ENCODE measurements at regions not wholly inside any gene's neighbourhood (a gene's known extent, or its start where the extent isn't known, plus 50 kb on each side); places are given as distances from the start of the nearest gene placed in this dataset.

DNA sequence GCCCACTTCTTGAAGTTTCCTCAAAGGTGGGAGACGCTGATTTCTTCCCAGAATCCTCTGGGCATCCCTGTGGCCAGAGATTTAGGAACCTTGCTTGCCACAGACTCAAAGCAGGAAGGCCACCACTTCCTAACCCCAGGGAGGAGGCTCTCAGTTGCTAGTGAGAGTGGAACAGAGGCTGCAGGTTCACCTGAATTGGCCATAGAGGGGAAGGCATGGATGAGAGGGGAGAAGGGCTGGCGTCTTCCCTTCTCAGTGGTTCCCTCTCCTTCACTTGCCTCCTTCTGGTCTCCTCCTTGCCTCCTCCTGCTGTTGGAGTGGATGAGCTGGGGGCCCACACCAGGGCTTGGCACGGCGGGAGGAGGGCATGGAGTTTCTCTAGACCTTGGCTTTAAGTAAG, 185.7 kb downstream of the ADAMTS15 start:
- Histone ChIP-seq H3K4me3 (no peak overlapping the region), H3K9ac (ENCODE audit: insufficient read length) (no peak overlapping the region), H3K27ac (no peak overlapping the region), H3K9me3 (ENCODE audit: low read depth, low read length) (no peaks in the 10 kb centered on the region), H3K36me3 (ENCODE audit: insufficient read depth, low read length) (no peaks in the 10 kb centered on the region)
- TF ChIP-seq POLR2AphosphoS5 (IDR thresholded peaks at IDR 0.05; ENCODE audit: borderline replicate concordance, low read depth, low read length) (no peak), EZH2 (IDR thresholded peaks at IDR 0.05) (no peak), FOXP2 (optimal IDR thresholded peaks at IDR 0.05; ENCODE audit: control extremely low read depth, extremely low read length, insufficient read depth) (no peak)
- no peak for DNase-seq (ENCODE audit: low read depth, low spot score)

GRCh38 chr11:130634961-130635473, 186.6 kb downstream of the ADAMTS15 start:
- TF ChIP-seq EZH2 (IDR thresholded peaks at IDR 0.05) (no peak), POLR2AphosphoS5 (IDR thresholded peaks at IDR 0.05; ENCODE audit: borderline replicate concordance, low read depth, low read length) (no peak), FOXP2 (optimal IDR thresholded peaks at IDR 0.05; ENCODE audit: control extremely low read depth, extremely low read length, insufficient read depth) (no peak)
- DNase-seq (ENCODE audit: low read depth, low spot score) = no peak
- no peak overlapping the region for H3K9ac ChIP-seq (ENCODE audit: insufficient read length)
- H3K9me3 ChIP-seq (ENCODE audit: low read depth, low read length) = no peaks in the 10 kb centered on the region
- H3K36me3 ChIP-seq (ENCODE audit: insufficient read depth, low read length) = no peaks in the 10 kb centered on the region
- H3K27ac ChIP-seq = no peak overlapping the region
- H3K4me3 ChIP-seq = no peak overlapping the region

DNA sequence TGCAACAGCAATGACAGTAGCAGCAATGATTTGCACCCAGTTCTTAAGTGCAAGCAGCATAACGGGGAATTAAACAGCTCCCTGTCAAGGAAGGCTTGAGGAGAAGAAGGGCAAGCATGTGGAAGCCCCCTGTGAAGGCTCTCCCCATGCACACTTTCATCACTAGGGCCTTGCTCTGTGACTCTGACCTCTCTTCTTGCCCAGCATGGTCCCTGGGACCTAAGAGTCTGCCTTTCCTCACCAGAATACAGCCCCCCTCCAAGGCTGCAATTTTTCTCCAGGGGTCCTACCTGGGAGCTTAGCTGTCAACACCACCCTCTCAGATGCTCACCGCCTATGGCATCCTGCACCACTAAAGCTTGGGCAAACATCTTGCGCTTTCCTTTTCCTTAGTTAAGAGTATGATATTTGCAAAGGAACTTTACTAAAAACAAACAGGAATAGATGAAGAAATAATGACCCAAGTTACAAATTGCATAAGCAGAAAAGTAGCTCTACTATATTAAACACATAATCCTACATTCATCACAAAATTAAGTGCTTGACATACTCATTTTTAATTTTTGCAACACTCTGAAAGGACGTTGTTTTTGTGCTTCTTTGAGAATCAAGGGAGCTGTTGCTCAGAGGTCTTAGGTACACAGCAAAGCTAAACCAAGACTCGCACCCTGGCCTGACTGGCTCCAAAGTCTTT, 187.6 kb downstream of the ADAMTS15 start:
- H3K9me3 ChIP-seq (ENCODE audit: low read depth, low read length) = no peaks in the 10 kb centered on the region
- no peak for DNase-seq (ENCODE audit: low read depth, low spot score)
- H3K4me3 ChIP-seq = no peak overlapping the region
- H3K36me3 ChIP-seq (ENCODE audit: insufficient read depth, low read length) = no peaks in the 10 kb centered on the region
- no peak overlapping the region for H3K9ac ChIP-seq (ENCODE audit: insufficient read length)
- no peak for TF ChIP-seq FOXP2 (optimal IDR thresholded peaks at IDR 0.05; ENCODE audit: control extremely low read depth, extremely low read length, insufficient read depth)
- no peak for TF ChIP-seq POLR2AphosphoS5 (IDR thresholded peaks at IDR 0.05; ENCODE audit: borderline replicate concordance, low read depth, low read length)
- TF ChIP-seq EZH2 (IDR thresholded peaks at IDR 0.05) = no peak
- H3K27ac ChIP-seq = no peak overlapping the region

DNA sequence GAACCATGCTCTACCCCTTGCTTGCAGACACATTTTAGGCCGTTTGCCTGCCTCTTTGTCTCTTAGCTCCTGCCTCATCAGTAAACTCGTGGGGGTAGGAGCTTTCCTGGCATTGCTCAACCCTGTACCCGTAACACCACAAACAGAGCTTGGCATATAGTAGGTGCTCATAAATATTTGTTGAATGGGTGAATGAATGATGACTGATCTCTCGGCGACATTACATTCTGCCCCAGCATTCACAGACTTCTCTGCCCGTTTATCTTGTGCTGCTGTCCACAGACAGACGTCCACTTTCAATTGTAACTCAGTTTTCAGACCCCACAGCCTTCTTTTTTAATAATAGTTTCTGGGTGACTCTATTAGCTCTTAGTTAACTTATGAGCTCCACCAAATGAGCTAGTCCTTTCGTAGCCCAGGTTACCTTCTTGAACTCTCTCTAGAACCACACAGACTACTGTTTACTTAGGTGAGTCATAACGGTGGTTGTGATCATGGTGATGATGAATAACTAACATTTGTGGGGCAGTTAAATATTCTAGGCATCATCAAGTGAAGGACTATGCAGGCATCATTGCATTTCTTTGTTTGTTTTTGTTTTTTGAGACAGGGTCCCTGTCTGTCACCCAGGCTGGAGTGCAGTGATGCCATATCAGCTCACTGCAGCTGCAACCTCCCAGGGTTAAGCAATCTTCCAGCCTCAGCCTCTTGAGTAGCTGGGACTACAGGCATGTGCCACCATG, 188.4 kb downstream of the ADAMTS15 start:
- no peak for DNase-seq (ENCODE audit: low read depth, low spot score)
- Histone ChIP-seq H3K36me3 (ENCODE audit: insufficient read depth, low read length) (no peaks in the 10 kb centered on the region), H3K4me3 (no peak overlapping the region), H3K9me3 (ENCODE audit: low read depth, low read length) (no peaks in the 10 kb centered on the region), H3K9ac (ENCODE audit: insufficient read length) (no peak overlapping the region), H3K27ac (no peak overlapping the region)
- TF ChIP-seq POLR2AphosphoS5 (IDR thresholded peaks at IDR 0.05; ENCODE audit: borderline replicate concordance, low read depth, low read length) (no peak), FOXP2 (optimal IDR thresholded peaks at IDR 0.05; ENCODE audit: control extremely low read depth, extremely low read length, insufficient read depth) (no peak), EZH2 (IDR thresholded peaks at IDR 0.05) (no peak)

GRCh38 chr11:130637566-130637965, 189.1 kb downstream of the ADAMTS15 start:
- no peaks in the 10 kb centered on the region for H3K9me3 ChIP-seq (ENCODE audit: low read depth, low read length)
- TF ChIP-seq POLR2AphosphoS5 (IDR thresholded peaks at IDR 0.05; ENCODE audit: borderline replicate concordance, low read depth, low read length) = no peak
- TF ChIP-seq EZH2 (IDR thresholded peaks at IDR 0.05) = no peak
- H3K36me3 ChIP-seq (ENCODE audit: insufficient read depth, low read length) = no peaks in the 10 kb centered on the region
- no peak for DNase-seq (ENCODE audit: low read depth, low spot score)
- no peak overlapping the region for H3K27ac ChIP-seq
- H3K4me3 ChIP-seq = no peak overlapping the region
- H3K9ac ChIP-seq (ENCODE audit: insufficient read length) = no peak overlapping the region

DNA sequence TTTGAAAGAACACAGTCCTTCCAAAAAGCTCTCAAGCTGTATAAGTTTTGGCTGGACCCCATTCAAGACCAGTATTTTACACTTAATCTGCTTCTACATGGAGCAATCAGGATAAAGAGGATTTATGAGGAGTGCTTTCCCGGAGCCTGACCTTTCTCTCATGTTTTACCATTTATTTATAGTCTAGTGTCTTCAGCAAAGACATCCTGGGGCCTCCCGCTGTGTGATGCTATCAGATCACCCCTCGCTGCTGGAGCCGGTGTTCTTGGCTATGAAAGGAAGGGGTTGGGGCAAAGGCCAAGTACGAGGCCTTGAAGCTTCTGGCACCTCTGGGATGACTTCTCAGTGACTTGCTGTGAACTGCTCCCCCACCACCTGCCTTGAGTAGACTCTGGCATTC, 189.6 kb downstream of the ADAMTS15 start:
- TF ChIP-seq FOXP2 (optimal IDR thresholded peaks at IDR 0.05; ENCODE audit: control extremely low read depth, extremely low read length, insufficient read depth) (no peak), EZH2 (IDR thresholded peaks at IDR 0.05) (no peak), POLR2AphosphoS5 (IDR thresholded peaks at IDR 0.05; ENCODE audit: borderline replicate concordance, low read depth, low read length) (no peak)
- Histone ChIP-seq H3K27ac (no peak overlapping the region), H3K9ac (ENCODE audit: insufficient read length) (no peak overlapping the region), H3K9me3 (ENCODE audit: low read depth, low read length) (no peaks in the 10 kb centered on the region), H3K4me3 (no peak overlapping the region), H3K36me3 (ENCODE audit: insufficient read depth, low read length) (no peaks in the 10 kb centered on the region)
- DNase-seq (ENCODE audit: low read depth, low spot score) = no peak

DNA sequence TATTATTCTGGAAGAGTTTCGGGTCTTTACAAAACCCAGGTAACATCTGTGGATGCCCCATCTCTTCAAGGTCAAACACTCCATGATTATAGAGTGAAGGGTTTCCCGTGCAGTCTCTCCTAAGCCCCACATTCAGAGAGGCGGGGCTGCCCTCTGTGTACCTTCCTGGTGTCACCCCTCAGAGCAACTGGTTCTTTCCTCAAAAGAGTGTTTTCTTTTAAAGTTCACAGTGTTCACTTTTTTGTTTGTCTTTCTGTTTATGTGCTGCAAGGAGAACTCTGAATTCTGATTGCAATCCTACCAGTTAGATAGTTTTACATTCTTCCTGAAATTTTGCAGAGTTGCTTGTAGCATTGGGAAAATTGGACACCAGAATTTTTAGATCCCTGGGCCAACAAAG, 190.2 kb downstream of the ADAMTS15 start:
- no peak for DNase-seq (ENCODE audit: low read depth, low spot score)
- Histone ChIP-seq H3K9ac (ENCODE audit: insufficient read length) (no peak overlapping the region), H3K4me3 (no peak overlapping the region), H3K9me3 (ENCODE audit: low read depth, low read length) (no peaks in the 10 kb centered on the region), H3K36me3 (ENCODE audit: insufficient read depth, low read length) (no peaks in the 10 kb centered on the region), H3K27ac (no peak overlapping the region)
- TF ChIP-seq EZH2 (IDR thresholded peaks at IDR 0.05) (no peak), FOXP2 (optimal IDR thresholded peaks at IDR 0.05; ENCODE audit: control extremely low read depth, extremely low read length, insufficient read depth) (no peak), POLR2AphosphoS5 (IDR thresholded peaks at IDR 0.05; ENCODE audit: borderline replicate concordance, low read depth, low read length) (no peak)

- Histone ChIP-seq H3K4me3 (no peak overlapping the region), H3K9me3 (ENCODE audit: low read depth, low read length) (no peaks in the 10 kb centered on the region), H3K36me3 (ENCODE audit: insufficient read depth, low read length) (no peaks in the 10 kb centered on the region), H3K9ac (ENCODE audit: insufficient read length) (no peak overlapping the region), H3K27ac (no peak overlapping the region)
- DNase-seq (ENCODE audit: low read depth, low spot score) = no peak
- TF ChIP-seq FOXP2 (optimal IDR thresholded peaks at IDR 0.05; ENCODE audit: control extremely low read depth, extremely low read length, insufficient read depth) (no peak), POLR2AphosphoS5 (IDR thresholded peaks at IDR 0.05; ENCODE audit: borderline replicate concordance, low read depth, low read length) (no peak), EZH2 (IDR thresholded peaks at IDR 0.05) (no peak)
These were observed 190.9 kb downstream of the ADAMTS15 start for GRCh38 chr11:130639369-130639768.
